Mucosa of descending colon (tissue), 3 donors: ENCODE measurements at regions not wholly inside any gene's neighbourhood (a gene's known extent, or its start where the extent isn't known, plus 50 kb on each side); places are given as distances from the start of the nearest gene placed in this dataset.

Experiments used
- ATAC-seq: fragments of 200-7000 bp; cut with Tn5 transposase; one replicate; pipeline ENCODE4 v1.9.1; 2020; ENCODE audit warnings: mild to moderate bottlenecking, moderate library complexity
- DNase-seq, 3 donors: peaks; one replicate each; pipeline ENCODE4 v3.0.0-alpha.2; 2020
- H3K36me3 ChIP-seq: fragments of 200-600 bp; one replicate; pipeline ENCODE4 v1.8.0; 2021; ENCODE audit warnings: low read depth, mild to moderate bottlenecking
- H3K4me1 ChIP-seq: fragments of 200-600 bp; one replicate; pipeline ENCODE4 v1.8.0; 2021; ENCODE audit warnings: low read depth, mild to moderate bottlenecking
- H3K4me3 ChIP-seq: fragments of 200-600 bp; one replicate; pipeline ENCODE4 v1.8.0; 2021; ENCODE audit warnings: mild to moderate bottlenecking
- H3K9me3 ChIP-seq: fragments of 200-600 bp; one replicate; pipeline ENCODE4 v1.8.0; 2021; ENCODE audit warnings: mild to moderate bottlenecking
- intact Hi-C, 2 donors: fragments of 100-400 bp; cut with DNase I in 1 of 2; cut with micrococcal nuclease in 1 of 2; formaldehyde crosslinking; loops; one replicate each; pipeline versions ENCODE4 v1.11.0 to v1.11.1; 2022; cut with DNase I, micrococcal nuclease
- TF ChIP-seq, protein P1 (sequence below): fragments of 200-600 bp; IDR thresholded peaks from one replicate; pipeline ENCODE4 v1.8.0; 2022; ENCODE audit warnings: antibody characterized with exemption, mild to moderate bottlenecking
- donor health status: DM: no; HTN: no; CAD: no; lungs with moderate emphysema.
- donor health status: DM: no; HTN: no; CAD: no.
- donor health status: DM: no; HTN: yes; CAD: no.

DNA sequence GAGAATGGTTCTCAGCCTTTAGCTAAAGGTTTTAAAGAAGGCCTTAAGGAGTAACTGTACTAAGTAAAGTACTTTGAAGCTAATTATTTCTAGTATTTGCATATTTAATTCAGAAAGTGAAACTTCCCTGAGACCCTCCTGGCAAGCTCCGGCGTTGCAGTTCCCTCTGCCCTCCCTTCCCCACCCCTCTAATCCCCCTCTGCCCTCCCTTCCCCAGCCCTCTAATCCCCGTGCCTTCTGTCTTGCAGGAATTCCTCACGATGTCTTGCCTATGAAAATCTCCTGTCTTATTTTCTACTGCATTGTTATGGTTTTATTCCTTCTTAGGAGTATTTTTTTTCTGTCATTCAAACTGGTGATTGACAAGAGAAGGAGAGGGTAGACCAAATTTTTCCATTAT, 236.9 kb downstream of the COL4A1 start:
- DNase-seq = no peak
- Histone ChIP-seq H3K4me3 (no peak overlapping the region), H3K4me1 (no peaks in the 10 kb centered on the region), H3K9me3 (no peaks in the 10 kb centered on the region), H3K36me3 (no peaks in the 10 kb centered on the region)
- TF ChIP-seq, protein P1, sequence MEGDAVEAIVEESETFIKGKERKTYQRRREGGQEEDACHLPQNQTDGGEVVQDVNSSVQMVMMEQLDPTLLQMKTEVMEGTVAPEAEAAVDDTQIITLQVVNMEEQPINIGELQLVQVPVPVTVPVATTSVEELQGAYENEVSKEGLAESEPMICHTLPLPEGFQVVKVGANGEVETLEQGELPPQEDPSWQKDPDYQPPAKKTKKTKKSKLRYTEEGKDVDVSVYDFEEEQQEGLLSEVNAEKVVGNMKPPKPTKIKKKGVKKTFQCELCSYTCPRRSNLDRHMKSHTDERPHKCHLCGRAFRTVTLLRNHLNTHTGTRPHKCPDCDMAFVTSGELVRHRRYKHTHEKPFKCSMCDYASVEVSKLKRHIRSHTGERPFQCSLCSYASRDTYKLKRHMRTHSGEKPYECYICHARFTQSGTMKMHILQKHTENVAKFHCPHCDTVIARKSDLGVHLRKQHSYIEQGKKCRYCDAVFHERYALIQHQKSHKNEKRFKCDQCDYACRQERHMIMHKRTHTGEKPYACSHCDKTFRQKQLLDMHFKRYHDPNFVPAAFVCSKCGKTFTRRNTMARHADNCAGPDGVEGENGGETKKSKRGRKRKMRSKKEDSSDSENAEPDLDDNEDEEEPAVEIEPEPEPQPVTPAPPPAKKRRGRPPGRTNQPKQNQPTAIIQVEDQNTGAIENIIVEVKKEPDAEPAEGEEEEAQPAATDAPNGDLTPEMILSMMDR = no peak
- ATAC-seq = no peak
- intact Hi-C loops = no loop called here

GRCh38 chr13:110068176-110068473, 238.8 kb downstream of the COL4A1 start:
- Histone ChIP-seq H3K36me3 (no peaks in the 10 kb centered on the region), H3K4me1 (no peaks in the 10 kb centered on the region), H3K9me3 (no peaks in the 10 kb centered on the region), H3K4me3 (no peak overlapping the region)
- ATAC-seq (no peak), DNase-seq (no peak)
- TF ChIP-seq, protein P1 = no peak
- intact Hi-C loops = no loop called here

- ATAC-seq = no peak
- no peaks in the 10 kb centered on the region for H3K4me1 ChIP-seq
- no peak for DNase-seq
- intact Hi-C loops = no loop called here
- no peak overlapping the region for H3K4me3 ChIP-seq
- no peaks in the 10 kb centered on the region for H3K9me3 ChIP-seq
- TF ChIP-seq, protein P1 = no peak
- no peaks in the 10 kb centered on the region for H3K36me3 ChIP-seq
Measured at GRCh38 chr13:110067355-110068175, 239.4 kb downstream of the COL4A1 start.

DNA sequence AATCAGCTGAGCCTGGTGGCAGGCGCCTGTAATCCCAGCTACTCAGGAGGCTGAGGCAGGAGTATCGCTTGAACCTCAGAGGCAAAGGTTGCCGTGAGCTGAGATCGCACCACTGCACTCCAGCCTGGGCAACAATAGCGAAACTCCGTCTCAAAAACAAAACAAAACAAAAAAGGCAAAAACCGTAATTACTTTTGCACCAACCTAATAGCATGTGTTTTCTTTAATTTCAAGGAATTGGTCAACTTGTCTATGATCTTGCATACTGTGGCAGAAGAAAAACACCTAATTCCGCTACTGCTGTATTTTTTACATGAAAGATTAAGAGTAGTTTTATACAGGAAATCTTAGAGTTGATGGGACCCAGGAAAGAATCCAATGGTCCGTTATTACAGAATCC, 241.2 kb downstream of the COL4A1 start:
- intact Hi-C loops = no loop called here
- H3K4me3 ChIP-seq = no peak overlapping the region
- H3K4me1 ChIP-seq = no peaks in the 10 kb centered on the region
- no peaks in the 10 kb centered on the region for H3K36me3 ChIP-seq
- TF ChIP-seq, protein P1 = no peak
- ATAC-seq (no peak), DNase-seq (no peak)
- H3K9me3 ChIP-seq = no peaks in the 10 kb centered on the region

GRCh38 chr13:110063490-110064421, 243.2 kb downstream of the COL4A1 start:
- ATAC-seq (no peak), DNase-seq (no peak)
- TF ChIP-seq, protein P1 = no peak
- intact Hi-C loops = no loop called here
- Histone ChIP-seq H3K9me3 (no peaks in the 10 kb centered on the region), H3K4me3 (no peak overlapping the region), H3K36me3 (no peaks in the 10 kb centered on the region), H3K4me1 (no peaks in the 10 kb centered on the region)
